K562 (cell line): ENCODE measurements at regions not wholly inside any gene's neighbourhood (a gene's known extent, or its start where the extent isn't known, plus 50 kb on each side); places are given as distances from the start of the nearest gene placed in this dataset.

Experiments
- NR3C1 ChIP-seq: sonication (generic); formaldehyde crosslinking; IDR thresholded peaks from 2 replicates; pipeline ENCODE4 v1.8.1; 2022; ENCODE audit warnings: missing genetic modification reagents
- SMARCC2 ChIP-seq: fragments of 450-650 bp; IDR thresholded peaks from 2 replicates; pipeline ENCODE4 v1.6.1; 2017; ENCODE audit warnings: antibody characterized with exemption, moderate library complexity, mild to moderate bottlenecking, low read depth

DNA sequence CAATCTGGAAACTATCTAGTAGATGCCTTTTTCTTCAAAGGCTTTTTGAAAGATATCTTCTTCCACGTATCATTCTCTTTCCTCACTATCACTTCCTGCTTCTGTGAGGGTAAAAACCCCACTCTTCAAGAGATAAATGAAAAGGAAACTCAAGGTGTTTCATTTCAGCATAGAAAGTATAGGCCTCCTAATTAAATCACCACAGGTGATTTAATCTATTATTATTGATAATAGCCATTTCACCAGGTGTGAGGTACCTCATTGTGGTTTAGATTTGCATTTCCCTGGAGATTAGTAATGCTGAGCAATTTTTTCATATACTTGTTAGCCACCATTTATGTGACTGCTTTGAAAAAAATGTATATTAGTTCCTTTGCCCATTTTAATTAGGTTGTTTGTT lies 92.0 kb upstream of the EMCN start:
- TF ChIP-seq SMARCC2 (no peak), NR3C1 (no peak)
